D341Med (cell line): ENCODE measurements at regions not wholly inside any gene's neighbourhood (a gene's known extent, or its start where the extent isn't known, plus 50 kb on each side); places are given as distances from the start of the nearest gene placed in this dataset.
"Not testable (repeated sequence)": the region's sequence is repeated elsewhere in the genome, so short reads cannot be mapped to it uniquely, and the experiment has no call there.

ENCODE experiments used
- DNase-seq: peaks from one replicate; pipeline ENCODE4 v3.0.0; 2012; ENCODE audit warnings: low spot score

- no peak for DNase-seq
Measured at GRCh38 chr21:21858502-21859334, 860.5 kb downstream of the NCAM2 start.

- no peak for DNase-seq
Measured at GRCh38 chr21:21860888-21861287, 862.7 kb downstream of the NCAM2 start.

GRCh38 chr21:21864321-21864840 lies 866.2 kb downstream of the NCAM2 start:
- no peak for DNase-seq

GRCh38 chr21:21897275-21897883 lies 899.2 kb downstream of the NCAM2 start:
- DNase-seq = no peak

GRCh38 chr21:21898801-21899200 lies 900.6 kb downstream of the NCAM2 start:
- no peak for DNase-seq

- not testable (repeated sequence) for DNase-seq
Measured at GRCh38 chr21:21902416-21902815, 904.2 kb downstream of the NCAM2 start.

GRCh38 chr21:21907271-21907670 lies 909.1 kb downstream of the NCAM2 start:
- DNase-seq = no peak

- no peak for DNase-seq
Measured at GRCh38 chr21:21915816-21916215, 917.6 kb downstream of the NCAM2 start.

- peak; percentile 39 for DNase-seq
Measured at GRCh38 chr21:21921410-21922232, 923.4 kb downstream of the NCAM2 start.

GRCh38 chr21:21929226-21929625 lies 931.0 kb downstream of the NCAM2 start:
- DNase-seq = no peak

- DNase-seq = no peak
Measured at GRCh38 chr21:21929789-21930188, 931.6 kb downstream of the NCAM2 start.

GRCh38 chr21:21952566-21952965 lies 954.4 kb downstream of the NCAM2 start:
- no peak for DNase-seq

- no peak for DNase-seq
Measured at GRCh38 chr21:21955204-21955603, 957.0 kb downstream of the NCAM2 start.

- DNase-seq = no peak
Measured at GRCh38 chr21:21957490-21957889, 959.3 kb downstream of the NCAM2 start.

- no peak for DNase-seq
Measured at GRCh38 chr21:21963911-21964310, 965.7 kb downstream of the NCAM2 start.

- no peak for DNase-seq
Measured at GRCh38 chr21:21968810-21969209, 970.6 kb downstream of the NCAM2 start.

GRCh38 chr21:21969211-21969610 lies 971.0 kb downstream of the NCAM2 start:
- DNase-seq = no peak

GRCh38 chr21:21971384-21971783 lies 973.2 kb downstream of the NCAM2 start:
- DNase-seq = no peak

GRCh38 chr21:21973806-21974205 lies 975.6 kb downstream of the NCAM2 start:
- no peak for DNase-seq

- no peak for DNase-seq
Measured at GRCh38 chr21:21996891-21997290, 998.7 kb downstream of the NCAM2 start.

- DNase-seq = no peak
Measured at GRCh38 chr21:21997390-21998333, 999.5 kb downstream of the NCAM2 start.
